ENCODE measurements at regions not wholly inside any gene's neighbourhood (a gene's known extent, or its start where the extent isn't known, plus 50 kb on each side); places are given as distances from the start of the nearest gene placed in this dataset.
"Not testable (repeated sequence)": the region's sequence is repeated elsewhere in the genome, so short reads cannot be mapped to it uniquely, and the experiment has no call there.

- Histone ChIP-seq H3K9ac (ENCODE audit: low read depth, low read length) (no peak overlapping the region), H3K4me3 (ENCODE audit: low read length) (no peak overlapping the region), H3K27me3 (ENCODE audit: insufficient read depth, low read length) (no peaks in the 10 kb centered on the region), H3K36me3 (ENCODE audit: insufficient read depth, low read depth, low read length) (no peaks in the 10 kb centered on the region), H3K4me1 (ENCODE audit: insufficient read depth, low read length) (no peaks in the 10 kb centered on the region), H3K27ac (ENCODE audit: low read length) (no peak overlapping the region), H3K9me3 (ENCODE audit: insufficient read depth, low read depth, low read length) (no peaks in the 10 kb centered on the region)
These were observed 325.1 kb upstream of the PRR16 start for GRCh38 chr5:120139039-120139438.

- H3K9me3 ChIP-seq (ENCODE audit: insufficient read depth, low read depth, low read length), result peaks cover 9% of the 10 kb centered on the region
- H3K36me3 ChIP-seq (ENCODE audit: insufficient read depth, low read depth, low read length), result no peaks in the 10 kb centered on the region
- H3K4me3 ChIP-seq (ENCODE audit: low read length), result no peak overlapping the region
- no peak overlapping the region for H3K27ac ChIP-seq (ENCODE audit: low read length)
- no peak overlapping the region for H3K9ac ChIP-seq (ENCODE audit: low read depth, low read length)
- H3K4me1 ChIP-seq (ENCODE audit: insufficient read depth, low read length), result no peaks in the 10 kb centered on the region
- H3K27me3 ChIP-seq (ENCODE audit: insufficient read depth, low read length), result no peaks in the 10 kb centered on the region
These were observed 323.6 kb upstream of the PRR16 start for GRCh38 chr5:120140501-120140900.

- Histone ChIP-seq H3K9me3 (ENCODE audit: insufficient read depth, low read depth, low read length) (peaks cover 14% of the 10 kb centered on the region), H3K4me1 (ENCODE audit: insufficient read depth, low read length) (no peaks in the 10 kb centered on the region), H3K4me3 (ENCODE audit: low read length) (no peak overlapping the region), H3K9ac (ENCODE audit: low read depth, low read length) (no peak overlapping the region), H3K27ac (ENCODE audit: low read length) (no peak overlapping the region), H3K36me3 (ENCODE audit: insufficient read depth, low read depth, low read length) (no peaks in the 10 kb centered on the region), H3K27me3 (ENCODE audit: insufficient read depth, low read length) (no peaks in the 10 kb centered on the region)
These were observed 323.0 kb upstream of the PRR16 start for GRCh38 chr5:120141076-120141475.

GRCh38 chr5:120146787-120147186 lies 317.3 kb upstream of the PRR16 start:
- H3K27me3 ChIP-seq (ENCODE audit: insufficient read depth, low read length), result no peaks in the 10 kb centered on the region
- H3K9ac ChIP-seq (ENCODE audit: low read depth, low read length), result no peak overlapping the region
- H3K27ac ChIP-seq (ENCODE audit: low read length), result no peak overlapping the region
- H3K4me3 ChIP-seq (ENCODE audit: low read length), result no peak overlapping the region
- H3K4me1 ChIP-seq (ENCODE audit: insufficient read depth, low read length), result no peaks in the 10 kb centered on the region
- H3K36me3 ChIP-seq (ENCODE audit: insufficient read depth, low read depth, low read length), result no peaks in the 10 kb centered on the region
- peaks cover 18% of the 10 kb centered on the region for H3K9me3 ChIP-seq (ENCODE audit: insufficient read depth, low read depth, low read length)

GRCh38 chr5:120147911-120148310 lies 316.2 kb upstream of the PRR16 start:
- H3K9me3 ChIP-seq (ENCODE audit: insufficient read depth, low read depth, low read length), result peaks cover 18% of the 10 kb centered on the region
- not testable (repeated sequence) for H3K27ac ChIP-seq (ENCODE audit: low read length); H3K4me1 ChIP-seq (ENCODE audit: insufficient read depth, low read length); H3K4me3 ChIP-seq (ENCODE audit: low read length); H3K9ac ChIP-seq (ENCODE audit: low read depth, low read length); H3K36me3 ChIP-seq (ENCODE audit: insufficient read depth, low read depth, low read length); H3K27me3 ChIP-seq (ENCODE audit: insufficient read depth, low read length)

GRCh38 chr5:120150770-120151169 lies 313.3 kb upstream of the PRR16 start:
- Histone ChIP-seq H3K27ac (ENCODE audit: low read length) (no peak overlapping the region), H3K4me3 (ENCODE audit: low read length) (no peak overlapping the region), H3K36me3 (ENCODE audit: insufficient read depth, low read depth, low read length) (no peaks in the 10 kb centered on the region)

GRCh38 chr5:120151181-120151580 lies 312.9 kb upstream of the PRR16 start:
- 0 out of 2 replicates have a peak, but pooled peaks cover 7% of the 10 kb centered on the region for H3K4me1 ChIP-seq (ENCODE audit: insufficient read depth, low read length)
- H3K9me3 ChIP-seq (ENCODE audit: insufficient read depth, low read depth, low read length), result 0 out of 2 replicates have a peak, but pooled peaks cover 4% of the 10 kb centered on the region
- H3K9ac ChIP-seq (ENCODE audit: low read depth, low read length), result no peak overlapping the region
- no peaks in the 10 kb centered on the region for H3K36me3 ChIP-seq (ENCODE audit: insufficient read depth, low read depth, low read length)
- no peaks in the 10 kb centered on the region for H3K27me3 ChIP-seq (ENCODE audit: insufficient read depth, low read length)
- H3K4me3 ChIP-seq (ENCODE audit: low read length), result no peak overlapping the region
- H3K27ac ChIP-seq (ENCODE audit: low read length), result no peak overlapping the region

More at GRCh38 chr5:120150770-120151169, 313.3 kb upstream of the PRR16 start:
- H3K9me3 ChIP-seq (ENCODE audit: insufficient read depth, low read depth, low read length), result peaks cover 6% of the 10 kb centered on the region; the same call in 1 of the 2 replicates
- no peak overlapping the region for H3K9ac ChIP-seq (ENCODE audit: low read depth, low read length)
- 0 out of 2 replicates have a peak, but pooled peaks cover 7% of the 10 kb centered on the region for H3K4me1 ChIP-seq (ENCODE audit: insufficient read depth, low read length)
- H3K27me3 ChIP-seq (ENCODE audit: insufficient read depth, low read length), result no peaks in the 10 kb centered on the region

- Histone ChIP-seq H3K4me1 (ENCODE audit: insufficient read depth, low read length) (0 out of 2 replicates have a peak, but pooled peaks cover 7% of the 10 kb centered on the region), H3K27me3 (ENCODE audit: insufficient read depth, low read length) (no peaks in the 10 kb centered on the region), H3K9ac (ENCODE audit: low read depth, low read length) (no peak overlapping the region), H3K36me3 (ENCODE audit: insufficient read depth, low read depth, low read length) (no peaks in the 10 kb centered on the region), H3K9me3 (ENCODE audit: insufficient read depth, low read depth, low read length) (no peaks in the 10 kb centered on the region), H3K27ac (ENCODE audit: low read length) (no peak overlapping the region), H3K4me3 (ENCODE audit: low read length) (no peak overlapping the region)
These were observed 312.3 kb upstream of the PRR16 start for GRCh38 chr5:120151825-120152224.

GRCh38 chr5:120152472-120152871 lies 311.6 kb upstream of the PRR16 start:
- H3K36me3 ChIP-seq (ENCODE audit: insufficient read depth, low read depth, low read length), result no peaks in the 10 kb centered on the region
- H3K27me3 ChIP-seq (ENCODE audit: insufficient read depth, low read length), result no peaks in the 10 kb centered on the region
- no peak overlapping the region for H3K27ac ChIP-seq (ENCODE audit: low read length)
- H3K4me3 ChIP-seq (ENCODE audit: low read length), result no peak overlapping the region
- no peaks in the 10 kb centered on the region for H3K9me3 ChIP-seq (ENCODE audit: insufficient read depth, low read depth, low read length)
- 0 out of 2 replicates have a peak, but pooled peaks cover 7% of the 10 kb centered on the region for H3K4me1 ChIP-seq (ENCODE audit: insufficient read depth, low read length)
- no peak overlapping the region for H3K9ac ChIP-seq (ENCODE audit: low read depth, low read length)

- H3K36me3 ChIP-seq (ENCODE audit: insufficient read depth, low read depth, low read length), result no peaks in the 10 kb centered on the region
- H3K4me3 ChIP-seq (ENCODE audit: low read length), result no peak overlapping the region
- 0 out of 2 replicates have a peak, but pooled peaks cover 7% of the 10 kb centered on the region for H3K4me1 ChIP-seq (ENCODE audit: insufficient read depth, low read length)
- no peak overlapping the region for H3K9ac ChIP-seq (ENCODE audit: low read depth, low read length)
- no peaks in the 10 kb centered on the region for H3K9me3 ChIP-seq (ENCODE audit: insufficient read depth, low read depth, low read length)
- H3K27ac ChIP-seq (ENCODE audit: low read length), result no peak overlapping the region
- no peaks in the 10 kb centered on the region for H3K27me3 ChIP-seq (ENCODE audit: insufficient read depth, low read length)
These were observed 311.2 kb upstream of the PRR16 start for GRCh38 chr5:120152931-120153330.

- no peaks in the 10 kb centered on the region for H3K9me3 ChIP-seq (ENCODE audit: insufficient read depth, low read depth, low read length)
- H3K27me3 ChIP-seq (ENCODE audit: insufficient read depth, low read length), result no peaks in the 10 kb centered on the region
- no peak overlapping the region for H3K4me3 ChIP-seq (ENCODE audit: low read length)
- no peak overlapping the region for H3K9ac ChIP-seq (ENCODE audit: low read depth, low read length)
- no peak overlapping the region for H3K27ac ChIP-seq (ENCODE audit: low read length)
- H3K4me1 ChIP-seq (ENCODE audit: insufficient read depth, low read length), result 0 out of 2 replicates have a peak, but pooled peaks cover 7% of the 10 kb centered on the region
- H3K36me3 ChIP-seq (ENCODE audit: insufficient read depth, low read depth, low read length), result no peaks in the 10 kb centered on the region
These were observed 310.5 kb upstream of the PRR16 start for GRCh38 chr5:120153551-120153950.

- no peaks in the 10 kb centered on the region for H3K27me3 ChIP-seq (ENCODE audit: insufficient read depth, low read length)
- H3K4me1 ChIP-seq (ENCODE audit: insufficient read depth, low read length), result 0 out of 2 replicates have a peak, but pooled peaks cover 7% of the 10 kb centered on the region
- H3K4me3 ChIP-seq (ENCODE audit: low read length), result no peak overlapping the region
- H3K36me3 ChIP-seq (ENCODE audit: insufficient read depth, low read depth, low read length), result no peaks in the 10 kb centered on the region
- H3K9ac ChIP-seq (ENCODE audit: low read depth, low read length), result no peak overlapping the region
- no peak overlapping the region for H3K27ac ChIP-seq (ENCODE audit: low read length)
- H3K9me3 ChIP-seq (ENCODE audit: insufficient read depth, low read depth, low read length), result no peaks in the 10 kb centered on the region
These were observed 308.2 kb upstream of the PRR16 start for GRCh38 chr5:120155873-120156272.
